GM13976 (cell line): ENCODE measurements at regions not wholly inside any gene's neighbourhood (a gene's known extent, or its start where the extent isn't known, plus 50 kb on each side); places are given as distances from the start of the nearest gene placed in this dataset.

Experiments used
- DNase-seq: peaks from one replicate; pipeline ENCODE4 v3.0.0; 2012; ENCODE audit warnings: low spot score
- in situ Hi-C: fragments of 300-500 bp; cut with MboI; formaldehyde crosslinking; loops from one replicate; pipeline ENCODE4 v1.12.0; 2022; ENCODE audit warnings: low sequenced_read_pairs, mixed read lengths, inconsistent platforms; ENCODE audit not compliant: unreplicated experiment
- TF ChIP-seq, protein P1 (sequence below): IDR thresholded peaks from 2 replicates; pipeline ENCODE4 v1.5.1; 2012; ENCODE audit warnings: borderline replicate concordance, mild to moderate bottlenecking; ENCODE audit not compliant: insufficient read depth; ENCODE audit errors: extremely low read depth, missing control alignments, control extremely low read depth

DNA sequence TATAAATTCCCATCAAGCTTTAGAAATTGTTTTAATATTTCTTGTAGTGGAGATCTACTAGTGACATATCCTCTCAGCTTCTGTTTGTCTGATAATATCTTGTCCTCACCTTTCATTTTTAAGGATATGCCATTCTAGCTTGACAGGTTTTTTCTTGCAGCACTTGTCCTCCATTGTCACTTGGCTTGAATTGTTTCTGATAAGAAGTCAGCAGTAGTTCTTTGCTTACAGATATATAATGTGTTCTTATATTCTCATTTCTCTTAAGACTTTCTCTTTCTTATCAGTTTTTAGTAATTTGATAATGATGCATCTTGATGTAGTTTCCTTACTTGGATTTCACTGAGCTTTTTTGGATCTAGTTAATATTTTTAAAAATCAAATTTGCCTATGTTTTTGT lies 120.6 kb upstream of the NUDT6 start:
- no peak for DNase-seq
- TF ChIP-seq, protein P1, sequence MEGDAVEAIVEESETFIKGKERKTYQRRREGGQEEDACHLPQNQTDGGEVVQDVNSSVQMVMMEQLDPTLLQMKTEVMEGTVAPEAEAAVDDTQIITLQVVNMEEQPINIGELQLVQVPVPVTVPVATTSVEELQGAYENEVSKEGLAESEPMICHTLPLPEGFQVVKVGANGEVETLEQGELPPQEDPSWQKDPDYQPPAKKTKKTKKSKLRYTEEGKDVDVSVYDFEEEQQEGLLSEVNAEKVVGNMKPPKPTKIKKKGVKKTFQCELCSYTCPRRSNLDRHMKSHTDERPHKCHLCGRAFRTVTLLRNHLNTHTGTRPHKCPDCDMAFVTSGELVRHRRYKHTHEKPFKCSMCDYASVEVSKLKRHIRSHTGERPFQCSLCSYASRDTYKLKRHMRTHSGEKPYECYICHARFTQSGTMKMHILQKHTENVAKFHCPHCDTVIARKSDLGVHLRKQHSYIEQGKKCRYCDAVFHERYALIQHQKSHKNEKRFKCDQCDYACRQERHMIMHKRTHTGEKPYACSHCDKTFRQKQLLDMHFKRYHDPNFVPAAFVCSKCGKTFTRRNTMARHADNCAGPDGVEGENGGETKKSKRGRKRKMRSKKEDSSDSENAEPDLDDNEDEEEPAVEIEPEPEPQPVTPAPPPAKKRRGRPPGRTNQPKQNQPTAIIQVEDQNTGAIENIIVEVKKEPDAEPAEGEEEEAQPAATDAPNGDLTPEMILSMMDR: no peak
- in situ Hi-C loops: no loop called here

DNA sequence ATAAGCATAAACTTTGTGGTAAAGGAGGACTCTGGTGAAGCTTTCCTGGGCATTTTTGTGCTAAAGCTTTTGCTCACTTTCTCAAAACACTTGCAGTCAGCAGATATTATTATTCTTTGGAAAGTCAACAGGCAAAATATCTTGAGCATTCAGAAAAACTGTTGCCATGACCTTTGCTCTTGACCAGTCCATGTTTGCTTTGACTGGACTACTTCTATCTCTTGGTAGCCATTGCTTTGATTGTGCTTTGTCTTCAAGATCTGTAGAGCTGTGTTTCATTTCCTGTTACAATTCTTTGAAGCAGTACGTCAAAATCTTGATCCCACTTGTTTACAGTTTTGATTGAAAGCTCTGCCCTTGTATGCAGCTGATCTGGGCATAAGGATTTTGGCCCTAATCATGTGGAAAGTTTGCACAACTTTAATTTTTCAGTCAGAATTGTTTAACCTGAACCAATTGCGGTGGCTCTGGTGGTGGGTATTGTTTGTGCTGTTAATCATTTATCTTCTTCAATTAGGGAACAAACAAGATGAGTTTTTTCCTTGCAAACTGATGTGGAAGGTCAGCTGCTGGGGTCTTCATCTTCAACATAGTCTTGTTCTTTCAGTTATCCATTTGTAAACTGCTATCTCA lies 121.5 kb upstream of the NUDT6 start:
- TF ChIP-seq, protein P1: no peak
- in situ Hi-C loops: no loop called here
- no peak for DNase-seq

DNA sequence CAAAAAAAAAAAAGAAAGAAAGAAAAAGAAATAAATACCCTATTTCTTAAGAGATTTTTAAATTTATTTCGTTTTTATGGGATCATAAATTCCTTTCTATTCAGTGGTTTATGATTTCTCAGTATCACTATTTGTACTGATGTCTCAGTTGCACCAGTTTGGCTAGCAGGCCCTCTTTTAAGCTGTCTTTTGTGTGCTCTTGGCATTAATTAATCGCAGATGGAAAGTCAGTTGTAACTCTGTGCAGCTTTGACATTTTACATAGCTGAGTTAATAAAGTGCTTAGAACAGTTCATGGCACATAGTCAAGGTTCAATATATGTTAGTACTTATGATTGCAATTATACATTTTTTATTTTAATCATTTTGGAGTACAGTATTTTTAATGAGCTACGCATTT lies 123.7 kb upstream of the NUDT6 start:
- no peak for DNase-seq

DNA sequence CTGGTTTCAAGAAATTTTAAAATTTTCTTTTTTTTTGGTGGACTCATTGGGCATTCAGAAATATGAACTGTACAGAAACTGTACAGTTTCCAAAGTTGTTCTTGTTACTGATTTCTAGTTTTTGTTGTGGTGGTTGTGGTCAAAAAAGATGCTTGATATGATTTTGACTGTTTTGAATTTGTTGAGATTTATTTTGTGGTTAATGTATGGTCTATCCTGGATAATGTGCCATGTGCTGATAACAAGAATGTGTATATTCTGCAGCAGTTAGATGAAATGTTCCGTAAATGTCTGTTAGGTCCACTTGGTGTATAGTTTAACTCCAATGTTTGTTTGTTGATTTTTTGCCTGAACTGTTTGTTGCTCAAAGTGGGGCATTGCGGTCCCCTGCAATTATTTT lies 127.6 kb upstream of the NUDT6 start:
- TF ChIP-seq, protein P1: no peak
- in situ Hi-C loops: no loop called here
- DNase-seq: no peak

More for the DNA sequence above, 123.7 kb upstream of the NUDT6 start:
- TF ChIP-seq, protein P1: no peak
- in situ Hi-C loops: no loop called here

DNA sequence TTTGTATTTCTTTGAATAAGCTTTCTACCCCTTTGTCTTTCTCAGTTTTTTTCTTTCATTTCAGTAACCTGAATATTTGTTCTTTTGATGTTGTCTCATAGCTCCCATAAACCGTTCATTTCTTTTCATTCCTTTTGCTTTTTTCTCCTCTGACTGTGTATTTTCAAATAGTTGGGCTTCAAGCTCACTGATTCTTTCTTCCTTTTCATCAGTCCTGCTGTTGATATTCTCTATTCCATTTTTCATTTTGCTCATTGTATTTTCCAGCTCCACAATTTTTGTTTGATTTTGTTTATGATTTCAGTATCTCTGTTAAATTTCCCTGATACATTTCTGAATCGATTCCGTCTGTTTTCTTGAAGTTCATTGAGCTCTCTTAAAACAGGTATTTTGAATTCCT lies 129.6 kb upstream of the NUDT6 start:
- in situ Hi-C loops: no loop called here
- DNase-seq: no peak
- TF ChIP-seq, protein P1: no peak

DNA sequence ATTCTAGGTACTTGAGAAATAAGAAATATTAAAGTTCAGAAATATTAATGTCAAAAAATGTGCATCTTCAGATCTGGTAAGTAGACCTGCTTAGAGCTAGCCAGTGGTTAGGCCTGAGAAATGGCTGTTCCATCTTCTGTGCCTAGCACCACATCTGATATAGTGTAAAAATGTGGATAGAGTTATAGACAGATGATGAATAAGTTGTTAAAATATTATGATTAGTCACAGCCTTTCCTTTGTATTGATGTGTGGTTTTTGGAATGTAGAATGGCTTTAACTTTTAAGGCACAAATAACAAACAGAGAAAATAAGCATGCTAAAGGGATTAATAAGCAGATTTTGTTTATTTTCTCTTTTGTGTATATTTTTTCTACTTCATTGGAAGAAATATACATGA lies 133.5 kb upstream of the NUDT6 start:
- TF ChIP-seq, protein P1: no peak
- in situ Hi-C loops: no loop called here
- DNase-seq: no peak
